GM12878 (cell line): ENCODE measurements at regions not wholly inside any gene's neighbourhood (a gene's known extent, or its start where the extent isn't known, plus 50 kb on each side); places are given as distances from the start of the nearest gene placed in this dataset.

ENCODE experiments used
- ASH2L ChIP-seq: fragments of 300-600, 200-600 bp; sonication (generic); IDR thresholded peaks from 2 replicates; pipeline ENCODE4 v1.6.1; 2017; ENCODE audit warnings: low read depth, mild to moderate bottlenecking, borderline replicate concordance
- CBX5 ChIP-seq: sonication (generic); IDR thresholded peaks from 2 replicates; pipeline ENCODE4 v1.6.1; 2016; ENCODE audit warnings: low read depth, moderate library complexity, mild to moderate bottlenecking, inconsistent platforms
- EED ChIP-seq: sonication (generic); IDR thresholded peaks from 2 replicates; pipeline ENCODE4 v1.6.1; 2016; ENCODE audit warnings: antibody characterized with exemption, low read depth
- ESRRA ChIP-seq: IDR thresholded peaks from 2 replicates; pipeline ENCODE4 v1.6.1; 2012; ENCODE audit warnings: mild to moderate bottlenecking, low read length, improper control_type of control experiment
- IKZF1 ChIP-seq: fragments of 450-650 bp; conservative IDR thresholded peaks from 2 replicates; pipeline ENCODE4 v1.6.1; 2017; ENCODE audit warnings: antibody characterized with exemption, mild to moderate bottlenecking
- IKZF2 ChIP-seq, 2 experiments: fragments of 450-650 bp; IDR thresholded peaks; 2 replicates each; pipeline ENCODE4 v1.6.1; 2017; ENCODE audit warnings: mild to moderate bottlenecking in 2 of 2, moderate library complexity in 2 of 2
- MTA2 ChIP-seq: fragments of 450-650 bp; IDR thresholded peaks from 2 replicates; pipeline ENCODE4 v1.6.1; 2016; ENCODE audit warnings: low read depth, mild to moderate bottlenecking, moderate library complexity
- NFIC ChIP-seq: IDR thresholded peaks from 2 replicates; pipeline ENCODE4 v1.6.1; 2012; ENCODE audit warnings: low read depth, mild to moderate bottlenecking, inconsistent platforms, low read length, moderate library complexity
- POLR2AphosphoS5 ChIP-seq: IDR thresholded peaks from 2 replicates; pipeline ENCODE4 v1.6.1; 2011; ENCODE audit warnings: mild to moderate bottlenecking, low read length, inconsistent platforms
- RELA ChIP-seq: fragments of 450-650 bp; IDR thresholded peaks from 2 replicates; pipeline ENCODE4 v1.8.0; 2014; ENCODE audit warnings: borderline replicate concordance; ENCODE audit not compliant: partially characterized antibody
- SREBF2 ChIP-seq: IDR thresholded peaks from 2 replicates; pipeline ENCODE4 v1.6.1; 2012; ENCODE audit warnings: mild to moderate bottlenecking, low read length
- STAT3 ChIP-seq: IDR thresholded peaks from 2 replicates; pipeline ENCODE4 v1.6.1; 2011; ENCODE audit warnings: low read depth, low read length, improper control_type of control experiment
- SUPT20H ChIP-seq: IDR thresholded peaks from 2 replicates; pipeline ENCODE4 v1.6.1; 2011; ENCODE audit warnings: low read depth, mild to moderate bottlenecking, low read length, moderate library complexity, borderline replicate concordance; ENCODE audit not compliant: control insufficient read depth
- TBL1XR1 ChIP-seq: IDR thresholded peaks from 2 replicates; pipeline ENCODE4 v1.6.1; 2012; ENCODE audit warnings: low read depth, low read length, improper control_type of control experiment
- ZBED1 ChIP-seq: IDR thresholded peaks from 2 replicates; pipeline ENCODE4 v1.6.1; 2016; ENCODE audit warnings: borderline replicate concordance
- TF ChIP-seq, protein P1 (sequence below): fragments of 150-350 bp; IDR thresholded peaks from 2 replicates; pipeline ENCODE4 v1.6.1; 2014; ENCODE audit warnings: mild to moderate bottlenecking, low read depth, low read length
- TF ChIP-seq, protein P2 (sequence below): fragments of 450-650 bp; IDR thresholded peaks from 2 replicates; pipeline ENCODE4 v1.6.1; 2018; ENCODE audit warnings: mild to moderate bottlenecking, low read depth, moderate library complexity; ENCODE audit not compliant: partially characterized antibody
- TF ChIP-seq, protein P3 (sequence below): fragments of 450-650 bp; conservative IDR thresholded peaks from 2 replicates; pipeline ENCODE4 v1.6.1; 2017; ENCODE audit warnings: mild to moderate bottlenecking, moderate library complexity
- TF ChIP-seq, protein P4 (sequence below): IDR thresholded peaks from 2 replicates; pipeline ENCODE4 v1.6.1; 2011; ENCODE audit warnings: mild to moderate bottlenecking, low read depth, low read length, moderate library complexity; ENCODE audit not compliant: insufficient replicate concordance
- TF ChIP-seq, protein P5 (sequence below): fragments of 450-650 bp; IDR thresholded peaks from 2 replicates; pipeline ENCODE4 v1.6.1; 2017; ENCODE audit warnings: antibody characterized with exemption, mild to moderate bottlenecking, moderate library complexity

GRCh38 chr20:53867741-53868351 lies 202.5 kb downstream of the BCAS1 start (continued):
- TF ChIP-seq, protein P1, sequence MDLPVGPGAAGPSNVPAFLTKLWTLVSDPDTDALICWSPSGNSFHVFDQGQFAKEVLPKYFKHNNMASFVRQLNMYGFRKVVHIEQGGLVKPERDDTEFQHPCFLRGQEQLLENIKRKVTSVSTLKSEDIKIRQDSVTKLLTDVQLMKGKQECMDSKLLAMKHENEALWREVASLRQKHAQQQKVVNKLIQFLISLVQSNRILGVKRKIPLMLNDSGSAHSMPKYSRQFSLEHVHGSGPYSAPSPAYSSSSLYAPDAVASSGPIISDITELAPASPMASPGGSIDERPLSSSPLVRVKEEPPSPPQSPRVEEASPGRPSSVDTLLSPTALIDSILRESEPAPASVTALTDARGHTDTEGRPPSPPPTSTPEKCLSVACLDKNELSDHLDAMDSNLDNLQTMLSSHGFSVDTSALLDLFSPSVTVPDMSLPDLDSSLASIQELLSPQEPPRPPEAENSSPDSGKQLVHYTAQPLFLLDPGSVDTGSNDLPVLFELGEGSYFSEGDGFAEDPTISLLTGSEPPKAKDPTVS, result no peak
- TF ChIP-seq, protein P2, sequence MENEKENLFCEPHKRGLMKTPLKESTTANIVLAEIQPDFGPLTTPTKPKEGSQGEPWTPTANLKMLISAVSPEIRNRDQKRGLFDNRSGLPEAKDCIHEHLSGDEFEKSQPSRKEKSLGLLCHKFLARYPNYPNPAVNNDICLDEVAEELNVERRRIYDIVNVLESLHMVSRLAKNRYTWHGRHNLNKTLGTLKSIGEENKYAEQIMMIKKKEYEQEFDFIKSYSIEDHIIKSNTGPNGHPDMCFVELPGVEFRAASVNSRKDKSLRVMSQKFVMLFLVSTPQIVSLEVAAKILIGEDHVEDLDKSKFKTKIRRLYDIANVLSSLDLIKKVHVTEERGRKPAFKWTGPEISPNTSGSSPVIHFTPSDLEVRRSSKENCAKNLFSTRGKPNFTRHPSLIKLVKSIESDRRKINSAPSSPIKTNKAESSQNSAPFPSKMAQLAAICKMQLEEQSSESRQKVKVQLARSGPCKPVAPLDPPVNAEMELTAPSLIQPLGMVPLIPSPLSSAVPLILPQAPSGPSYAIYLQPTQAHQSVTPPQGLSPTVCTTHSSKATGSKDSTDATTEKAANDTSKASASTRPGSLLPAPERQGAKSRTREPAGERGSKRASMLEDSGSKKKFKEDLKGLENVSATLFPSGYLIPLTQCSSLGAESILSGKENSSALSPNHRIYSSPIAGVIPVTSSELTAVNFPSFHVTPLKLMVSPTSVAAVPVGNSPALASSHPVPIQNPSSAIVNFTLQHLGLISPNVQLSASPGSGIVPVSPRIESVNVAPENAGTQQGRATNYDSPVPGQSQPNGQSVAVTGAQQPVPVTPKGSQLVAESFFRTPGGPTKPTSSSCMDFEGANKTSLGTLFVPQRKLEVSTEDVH, result no peak
- TF ChIP-seq NFIC (no peak), SREBF2 (no peak), ESRRA (no peak), MTA2 (no peak), TBL1XR1 (no peak), IKZF1 (0 out of 2 replicates have a peak, but pooled peaks have one; percentile 17), ZBED1 (no peak), POLR2AphosphoS5 (no peak), CBX5 (no peak), RELA (no peak), EED (0 out of 2 replicates have a peak, but pooled peaks have one; percentile 23), ASH2L (no peak), SUPT20H (no peak), STAT3 (no peak), IKZF2 (IDR thresholded peaks at IDR 0.05) (peak in 1 of 2 experiments; percentile 41; a peak in 1 of 4 replicates)
- TF ChIP-seq, protein P3, sequence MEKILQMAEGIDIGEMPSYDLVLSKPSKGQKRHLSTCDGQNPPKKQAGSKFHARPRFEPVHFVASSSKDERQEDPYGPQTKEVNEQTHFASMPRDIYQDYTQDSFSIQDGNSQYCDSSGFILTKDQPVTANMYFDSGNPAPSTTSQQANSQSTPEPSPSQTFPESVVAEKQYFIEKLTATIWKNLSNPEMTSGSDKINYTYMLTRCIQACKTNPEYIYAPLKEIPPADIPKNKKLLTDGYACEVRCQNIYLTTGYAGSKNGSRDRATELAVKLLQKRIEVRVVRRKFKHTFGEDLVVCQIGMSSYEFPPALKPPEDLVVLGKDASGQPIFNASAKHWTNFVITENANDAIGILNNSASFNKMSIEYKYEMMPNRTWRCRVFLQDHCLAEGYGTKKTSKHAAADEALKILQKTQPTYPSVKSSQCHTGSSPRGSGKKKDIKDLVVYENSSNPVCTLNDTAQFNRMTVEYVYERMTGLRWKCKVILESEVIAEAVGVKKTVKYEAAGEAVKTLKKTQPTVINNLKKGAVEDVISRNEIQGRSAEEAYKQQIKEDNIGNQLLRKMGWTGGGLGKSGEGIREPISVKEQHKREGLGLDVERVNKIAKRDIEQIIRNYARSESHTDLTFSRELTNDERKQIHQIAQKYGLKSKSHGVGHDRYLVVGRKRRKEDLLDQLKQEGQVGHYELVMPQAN, result 0 out of 2 replicates have a peak, but pooled peaks have one; percentile 28
- TF ChIP-seq, protein P4, sequence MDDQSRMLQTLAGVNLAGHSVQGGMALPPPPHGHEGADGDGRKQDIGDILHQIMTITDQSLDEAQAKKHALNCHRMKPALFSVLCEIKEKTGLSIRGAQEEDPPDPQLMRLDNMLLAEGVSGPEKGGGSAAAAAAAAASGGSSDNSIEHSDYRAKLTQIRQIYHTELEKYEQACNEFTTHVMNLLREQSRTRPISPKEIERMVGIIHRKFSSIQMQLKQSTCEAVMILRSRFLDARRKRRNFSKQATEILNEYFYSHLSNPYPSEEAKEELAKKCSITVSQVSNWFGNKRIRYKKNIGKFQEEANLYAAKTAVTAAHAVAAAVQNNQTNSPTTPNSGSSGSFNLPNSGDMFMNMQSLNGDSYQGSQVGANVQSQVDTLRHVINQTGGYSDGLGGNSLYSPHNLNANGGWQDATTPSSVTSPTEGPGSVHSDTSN, result no peak
- TF ChIP-seq, protein P5, sequence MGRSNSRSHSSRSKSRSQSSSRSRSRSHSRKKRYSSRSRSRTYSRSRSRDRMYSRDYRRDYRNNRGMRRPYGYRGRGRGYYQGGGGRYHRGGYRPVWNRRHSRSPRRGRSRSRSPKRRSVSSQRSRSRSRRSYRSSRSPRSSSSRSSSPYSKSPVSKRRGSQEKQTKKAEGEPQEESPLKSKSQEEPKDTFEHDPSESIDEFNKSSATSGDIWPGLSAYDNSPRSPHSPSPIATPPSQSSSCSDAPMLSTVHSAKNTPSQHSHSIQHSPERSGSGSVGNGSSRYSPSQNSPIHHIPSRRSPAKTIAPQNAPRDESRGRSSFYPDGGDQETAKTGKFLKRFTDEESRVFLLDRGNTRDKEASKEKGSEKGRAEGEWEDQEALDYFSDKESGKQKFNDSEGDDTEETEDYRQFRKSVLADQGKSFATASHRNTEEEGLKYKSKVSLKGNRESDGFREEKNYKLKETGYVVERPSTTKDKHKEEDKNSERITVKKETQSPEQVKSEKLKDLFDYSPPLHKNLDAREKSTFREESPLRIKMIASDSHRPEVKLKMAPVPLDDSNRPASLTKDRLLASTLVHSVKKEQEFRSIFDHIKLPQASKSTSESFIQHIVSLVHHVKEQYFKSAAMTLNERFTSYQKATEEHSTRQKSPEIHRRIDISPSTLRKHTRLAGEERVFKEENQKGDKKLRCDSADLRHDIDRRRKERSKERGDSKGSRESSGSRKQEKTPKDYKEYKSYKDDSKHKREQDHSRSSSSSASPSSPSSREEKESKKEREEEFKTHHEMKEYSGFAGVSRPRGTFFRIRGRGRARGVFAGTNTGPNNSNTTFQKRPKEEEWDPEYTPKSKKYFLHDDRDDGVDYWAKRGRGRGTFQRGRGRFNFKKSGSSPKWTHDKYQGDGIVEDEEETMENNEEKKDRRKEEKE, result no peak
